SU-DHL-6 (cell line): ENCODE measurements at regions not wholly inside any gene's neighbourhood (a gene's known extent, or its start where the extent isn't known, plus 50 kb on each side); places are given as distances from the start of the nearest gene placed in this dataset.

Source experiments
- H2AFZ ChIP-seq: fragments of 200-600 bp; sonication (generic); 2 replicates; pipeline ENCODE4 v1.6.1; 2014; ENCODE audit warnings: low read depth, mild to moderate bottlenecking, moderate library complexity, mixed read lengths, antibody characterized with exemption, low read length; ENCODE audit not compliant: severe bottlenecking
- H3F3A ChIP-seq: fragments of 200-600 bp; shearing (Covaris generic); 2 replicates; pipeline ENCODE4 v1.6.0; 2016; ENCODE audit warnings: antibody characterized with exemption, mild to moderate bottlenecking; ENCODE audit not compliant: insufficient read depth
- H3K27ac ChIP-seq: fragments of 200-600 bp; sonication (generic); 2 replicates; pipeline ENCODE4 v1.5.1; 2016; ENCODE audit warnings: low read depth, mild to moderate bottlenecking, low read length, moderate library complexity, mixed read lengths
- H3K27me3 ChIP-seq: fragments of 200-600 bp; sonication (generic), shearing (Covaris generic); 2 replicates; pipeline ENCODE4 v1.6.0; 2014; ENCODE audit warnings: mild to moderate bottlenecking, low read length
- H3K36me3 ChIP-seq: fragments of 200-600 bp; sonication (generic); 2 replicates; pipeline ENCODE4 v1.6.1; 2014; ENCODE audit warnings: mild to moderate bottlenecking, low read length, mixed read lengths
- H3K4me2 ChIP-seq: fragments of 300-600, 200-600 bp; shearing (Covaris generic), sonication (generic); 2 replicates; pipeline ENCODE4 v1.6.0; 2014; ENCODE audit warnings: low read length, low read depth, mild to moderate bottlenecking; ENCODE audit not compliant: poor library complexity, severe bottlenecking
- H3K4me3 ChIP-seq: fragments of 200-600 bp; sonication (generic); 2 replicates; pipeline ENCODE4 v1.5.1; 2014; ENCODE audit warnings: antibody characterized with exemption, low read length, mild to moderate bottlenecking, mixed read lengths; ENCODE audit not compliant: insufficient read depth, poor library complexity, severe bottlenecking
- H3K79me2 ChIP-seq: fragments of 200-600 bp; sonication (generic); 2 replicates; pipeline ENCODE4 v1.6.1; 2014; ENCODE audit warnings: mild to moderate bottlenecking, low read length, moderate library complexity; ENCODE audit not compliant: insufficient read depth
- H3K9ac ChIP-seq: fragments of 200-600 bp; sonication (generic); 2 replicates; pipeline ENCODE4 v1.7.0; 2014; ENCODE audit warnings: mild to moderate bottlenecking, low read length
- H3K9me2 ChIP-seq: fragments of 200-600 bp; sonication (generic); replicated peaks from 2 replicates; pipeline ENCODE4 v1.6.1; 2014; ENCODE audit warnings: low read length; ENCODE audit not compliant: insufficient read depth
- H3K9me3 ChIP-seq: fragments of 200-600 bp; sonication (generic); 2 replicates; pipeline ENCODE4 v1.6.1; 2014; ENCODE audit warnings: low read length, mixed read lengths; ENCODE audit not compliant: insufficient read depth
- H4K20me1 ChIP-seq: fragments of 200-600 bp; sonication (generic); 2 replicates; pipeline ENCODE4 v1.6.1; 2014; ENCODE audit warnings: low read depth, mild to moderate bottlenecking, antibody characterized with exemption, low read length, moderate library complexity, mixed read lengths
- EZH2phosphoT487 ChIP-seq: fragments of 200-600 bp; sonication (generic), shearing (Covaris generic); conservative IDR thresholded peaks from 2 replicates; pipeline ENCODE4 v1.6.1; 2018; ENCODE audit warnings: mild to moderate bottlenecking, antibody characterized with exemption, low read length, moderate library complexity, mixed read lengths
- TF ChIP-seq, protein P1 (sequence below): fragments of 200-600 bp; sonication (generic); IDR thresholded peaks from one replicate; pipeline ENCODE4 v1.5.1; 2017; ENCODE audit warnings: antibody characterized with exemption, mild to moderate bottlenecking, low read length, moderate library complexity; ENCODE audit not compliant: insufficient read depth, poor library complexity, severe bottlenecking

DNA sequence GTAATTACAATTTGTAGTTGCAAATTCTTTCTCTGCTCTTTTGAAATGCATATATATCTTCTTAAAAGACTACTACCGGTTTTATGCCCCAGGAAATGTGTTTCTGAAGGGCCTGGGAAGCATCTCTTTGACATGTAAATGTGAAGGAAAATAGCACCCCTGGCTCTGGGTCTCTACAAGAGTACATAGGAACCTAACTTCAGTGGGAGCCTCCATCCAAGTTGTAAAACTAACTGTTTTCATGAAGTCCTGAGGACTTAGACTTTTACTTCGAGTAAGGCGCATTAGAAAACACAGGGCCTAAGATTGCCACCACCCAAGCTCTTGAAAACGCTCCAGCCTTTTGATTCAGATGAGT, 99.4 kb downstream of the CBLN2 start:
- TF ChIP-seq, protein P1, sequence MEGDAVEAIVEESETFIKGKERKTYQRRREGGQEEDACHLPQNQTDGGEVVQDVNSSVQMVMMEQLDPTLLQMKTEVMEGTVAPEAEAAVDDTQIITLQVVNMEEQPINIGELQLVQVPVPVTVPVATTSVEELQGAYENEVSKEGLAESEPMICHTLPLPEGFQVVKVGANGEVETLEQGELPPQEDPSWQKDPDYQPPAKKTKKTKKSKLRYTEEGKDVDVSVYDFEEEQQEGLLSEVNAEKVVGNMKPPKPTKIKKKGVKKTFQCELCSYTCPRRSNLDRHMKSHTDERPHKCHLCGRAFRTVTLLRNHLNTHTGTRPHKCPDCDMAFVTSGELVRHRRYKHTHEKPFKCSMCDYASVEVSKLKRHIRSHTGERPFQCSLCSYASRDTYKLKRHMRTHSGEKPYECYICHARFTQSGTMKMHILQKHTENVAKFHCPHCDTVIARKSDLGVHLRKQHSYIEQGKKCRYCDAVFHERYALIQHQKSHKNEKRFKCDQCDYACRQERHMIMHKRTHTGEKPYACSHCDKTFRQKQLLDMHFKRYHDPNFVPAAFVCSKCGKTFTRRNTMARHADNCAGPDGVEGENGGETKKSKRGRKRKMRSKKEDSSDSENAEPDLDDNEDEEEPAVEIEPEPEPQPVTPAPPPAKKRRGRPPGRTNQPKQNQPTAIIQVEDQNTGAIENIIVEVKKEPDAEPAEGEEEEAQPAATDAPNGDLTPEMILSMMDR, result no peak
- no peak for TF ChIP-seq EZH2phosphoT487
- Histone ChIP-seq H3K9me2 (no peaks in the 10 kb centered on the region), H3K36me3 (no peaks in the 10 kb centered on the region), H3K79me2 (no peaks in the 10 kb centered on the region), H4K20me1 (no peaks in the 10 kb centered on the region), H3K4me2 (no peak overlapping the region), H3K27me3 (no peaks in the 10 kb centered on the region), H3K9me3 (no peaks in the 10 kb centered on the region), H3F3A (no peaks in the 10 kb centered on the region), H3K27ac (no peak overlapping the region), H2AFZ (no peak overlapping the region), H3K4me3 (no peak overlapping the region), H3K9ac (no peak overlapping the region)

DNA sequence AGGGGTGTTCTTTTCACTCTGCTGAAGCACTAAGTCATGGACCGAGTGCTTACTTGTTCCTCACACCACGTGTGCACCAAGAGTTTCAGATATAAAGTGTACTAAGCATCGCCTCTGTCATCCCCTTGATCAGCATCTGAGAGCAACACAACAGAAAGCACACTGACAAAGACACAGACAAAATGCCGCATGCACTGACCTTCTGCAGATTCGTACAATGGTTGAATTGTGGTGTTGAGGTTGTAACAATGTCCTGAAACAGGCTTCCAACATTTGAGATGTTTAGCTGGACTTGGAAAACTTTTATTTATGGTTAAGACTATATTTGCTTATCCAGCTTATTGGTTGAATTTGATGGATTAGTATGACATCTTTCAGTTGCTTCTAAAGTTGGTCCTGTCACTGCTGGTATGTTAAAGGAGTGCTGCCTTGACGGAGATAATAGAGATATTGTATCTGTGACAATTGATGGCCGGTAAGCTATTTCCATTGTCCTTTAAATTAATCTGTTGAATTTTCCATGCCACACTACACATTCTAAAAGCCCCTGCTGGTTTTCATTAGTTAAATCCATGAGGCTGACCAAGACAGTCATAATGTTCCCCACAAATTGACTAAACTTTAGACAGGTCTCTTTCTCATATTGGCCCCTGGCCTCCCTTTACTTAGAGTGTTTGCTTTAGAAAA, 99.9 kb downstream of the CBLN2 start:
- Histone ChIP-seq H3F3A (no peaks in the 10 kb centered on the region), H3K4me2 (no peak overlapping the region), H3K27ac (no peak overlapping the region), H4K20me1 (no peaks in the 10 kb centered on the region), H3K79me2 (no peaks in the 10 kb centered on the region), H3K4me3 (no peak overlapping the region), H3K9ac (no peak overlapping the region), H3K9me2 (no peaks in the 10 kb centered on the region), H3K36me3 (no peaks in the 10 kb centered on the region), H3K9me3 (no peaks in the 10 kb centered on the region), H2AFZ (no peak overlapping the region), H3K27me3 (no peaks in the 10 kb centered on the region)
- TF ChIP-seq, protein P1, result no peak
- TF ChIP-seq EZH2phosphoT487, result no peak

DNA sequence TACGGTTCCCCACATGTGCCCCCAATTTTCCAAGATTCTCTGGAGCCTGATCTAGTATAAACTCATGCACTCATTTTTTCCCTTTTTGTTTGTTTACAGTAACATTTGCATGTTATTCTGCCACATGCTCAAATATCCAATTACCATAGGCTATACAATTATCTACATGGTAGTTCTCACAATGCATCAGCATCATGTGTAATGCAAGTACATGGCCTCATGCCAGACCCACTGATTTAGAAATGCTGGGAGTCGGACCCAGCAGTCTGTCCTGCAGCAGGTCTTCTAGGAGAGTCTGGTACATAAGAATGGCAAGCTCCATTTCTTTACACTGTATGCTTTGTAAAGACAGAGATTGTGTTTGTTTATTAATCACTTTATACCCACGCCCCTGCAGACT, 107.7 kb downstream of the CBLN2 start:
- H3F3A ChIP-seq, result no peaks in the 10 kb centered on the region
- no peak overlapping the region for H3K27ac ChIP-seq
- no peaks in the 10 kb centered on the region for H3K9me3 ChIP-seq
- H3K9ac ChIP-seq, result no peak overlapping the region
- H3K79me2 ChIP-seq, result no peaks in the 10 kb centered on the region
- H3K36me3 ChIP-seq, result no peaks in the 10 kb centered on the region
- H4K20me1 ChIP-seq, result no peaks in the 10 kb centered on the region
- H2AFZ ChIP-seq, result peak overlapping the region; percentile 1
- no peak overlapping the region for H3K4me3 ChIP-seq
- no peaks in the 10 kb centered on the region for H3K9me2 ChIP-seq
- no peak overlapping the region for H3K4me2 ChIP-seq
- TF ChIP-seq, protein P1, result no peak
- no peak for TF ChIP-seq EZH2phosphoT487
- no peaks in the 10 kb centered on the region for H3K27me3 ChIP-seq
